ENCODE measurements at regions not wholly inside any gene's neighbourhood (a gene's known extent, or its start where the extent isn't known, plus 50 kb on each side); places are given as distances from the start of the nearest gene placed in this dataset.

DNA sequence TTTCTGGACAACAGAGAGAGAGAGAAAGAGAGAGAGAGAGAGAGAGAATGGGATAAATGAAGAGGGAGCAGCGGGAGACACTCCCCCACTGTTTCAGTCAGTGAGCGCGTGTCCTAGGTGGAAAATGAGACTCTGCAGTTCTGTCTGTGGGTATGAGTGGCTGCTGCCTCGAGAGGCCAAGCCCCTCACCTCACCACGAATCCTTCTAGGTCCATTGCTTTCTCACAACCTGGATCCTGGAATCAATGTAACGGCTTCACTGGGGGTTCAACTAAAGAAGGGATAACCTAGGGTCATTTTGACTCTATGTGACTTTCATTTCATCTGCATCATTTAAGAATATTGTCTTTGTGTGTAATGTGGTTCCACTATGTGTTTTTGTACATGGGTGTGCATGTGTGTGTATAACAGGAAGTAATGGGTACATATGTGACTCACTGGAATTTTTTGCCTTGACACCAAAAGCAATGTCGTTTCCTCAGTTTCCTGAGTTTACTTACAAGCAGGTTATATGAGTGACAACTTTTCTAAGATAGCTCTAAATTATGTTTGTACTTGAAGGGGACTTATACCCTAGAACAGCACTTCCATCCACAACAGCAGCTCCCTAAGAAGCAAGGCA, 221.4 kb upstream of the TRIB2 start:
- H3K27me3 ChIP-seq (ENCODE audit: control insufficient read depth, insufficient read depth) = no peaks in the 10 kb centered on the region
- no peak overlapping the region for H3K27ac ChIP-seq (ENCODE audit: low read length)
- no peak overlapping the region for H3K4me3 ChIP-seq (ENCODE audit: low read length)
- peaks cover 3% of the 10 kb centered on the region for H3K4me1 ChIP-seq (ENCODE audit: control insufficient read depth, insufficient read depth, low read length)
- H3K9me3 ChIP-seq (ENCODE audit: control insufficient read depth, low read length) = no peaks in the 10 kb centered on the region
- DNase-seq (no peak), ATAC-seq (no peak)
- 86% methylated on average over 7 of the region's 7 CpGs for WGBS
- intact Hi-C loops (cut with DNase I) = no loop called here

DNA sequence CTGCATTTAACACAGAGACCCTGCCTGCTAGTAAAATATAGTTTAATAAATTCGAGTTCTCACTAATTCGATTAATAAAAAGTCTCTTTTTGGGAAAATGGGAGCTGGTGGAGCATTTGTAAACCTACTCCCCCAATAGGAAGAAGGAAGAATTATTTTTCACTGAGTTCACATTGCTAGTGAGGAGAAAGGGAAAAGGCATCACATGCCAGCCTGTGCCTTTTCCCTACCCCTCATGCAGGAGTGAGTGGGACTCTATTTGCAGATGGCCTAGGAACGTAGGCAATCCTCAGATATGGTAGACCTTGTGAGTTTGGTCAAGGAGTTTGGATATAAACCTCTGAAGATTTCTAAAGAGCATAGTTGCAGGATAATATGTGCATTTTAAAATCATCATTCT, 218.4 kb upstream of the TRIB2 start:
- 78% methylated on average over 3 of the region's 3 CpGs for WGBS
- Histone ChIP-seq H3K4me1 (ENCODE audit: control insufficient read depth, insufficient read depth, low read length) (peaks cover under 1% of the 10 kb centered on the region), H3K9me3 (ENCODE audit: control insufficient read depth, low read length) (no peaks in the 10 kb centered on the region), H3K27me3 (ENCODE audit: control insufficient read depth, insufficient read depth) (no peaks in the 10 kb centered on the region), H3K27ac (ENCODE audit: low read length) (no peak overlapping the region), H3K4me3 (ENCODE audit: low read length) (no peak overlapping the region)
- intact Hi-C loops (cut with DNase I) = no loop called here
- ATAC-seq (no peak), DNase-seq (no peak)

DNA sequence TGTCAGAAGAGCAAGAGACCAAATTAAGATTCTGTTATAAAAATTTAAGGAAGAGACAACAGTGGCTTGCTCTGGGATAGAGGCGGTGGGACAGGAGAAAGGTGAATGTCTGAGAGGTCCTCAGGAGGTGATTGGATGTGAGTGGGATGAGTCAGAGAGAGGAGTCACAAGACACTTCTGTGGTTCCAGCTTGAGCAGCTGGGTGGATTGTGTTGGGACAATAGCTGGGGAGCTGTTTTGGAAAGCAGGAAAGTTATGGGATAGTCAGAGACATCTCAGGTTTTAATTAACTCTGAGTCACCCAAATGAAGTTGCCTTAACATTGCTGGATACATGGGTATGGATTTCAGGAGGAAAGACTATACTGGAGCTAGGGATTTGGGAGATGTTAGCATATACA, 218.0 kb upstream of the TRIB2 start:
- ATAC-seq (no peak), DNase-seq (no peak)
- intact Hi-C loops (cut with DNase I) = no loop called here
- Histone ChIP-seq H3K4me3 (ENCODE audit: low read length) (no peak overlapping the region), H3K27me3 (ENCODE audit: control insufficient read depth, insufficient read depth) (no peaks in the 10 kb centered on the region), H3K27ac (ENCODE audit: low read length) (no peak overlapping the region), H3K9me3 (ENCODE audit: control insufficient read depth, low read length) (no peaks in the 10 kb centered on the region), H3K4me1 (ENCODE audit: control insufficient read depth, insufficient read depth, low read length) (no peaks in the 10 kb centered on the region)
- 100% methylated on average over 1 of the region's 1 CpG for WGBS

DNA sequence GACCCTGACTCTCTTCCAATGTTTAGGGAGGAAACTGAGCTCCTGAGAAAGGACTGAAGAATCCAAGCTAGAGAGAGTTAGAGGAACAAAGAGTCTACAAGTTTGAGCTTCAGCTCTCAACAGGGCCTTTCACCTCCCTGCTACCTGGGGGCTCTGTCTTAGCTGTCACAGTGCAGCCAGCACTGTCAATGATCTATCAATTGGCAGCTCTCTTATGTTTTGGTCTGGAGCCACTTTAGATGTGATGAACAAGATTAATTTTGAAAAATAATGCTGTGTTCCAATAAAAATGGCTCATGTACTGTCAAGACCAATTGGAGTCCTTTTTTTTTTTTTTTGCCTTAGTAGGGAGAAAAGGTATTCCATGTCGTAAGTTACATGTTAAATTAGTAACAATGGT, 215.8 kb upstream of the TRIB2 start:
- Histone ChIP-seq H3K4me1 (ENCODE audit: control insufficient read depth, insufficient read depth, low read length) (no peaks in the 10 kb centered on the region), H3K27ac (ENCODE audit: low read length) (peak overlapping the region; percentile 84), H3K27me3 (ENCODE audit: control insufficient read depth, insufficient read depth) (no peaks in the 10 kb centered on the region), H3K4me3 (ENCODE audit: low read length) (no peak overlapping the region), H3K9me3 (ENCODE audit: control insufficient read depth, low read length) (no peaks in the 10 kb centered on the region)
- intact Hi-C loops (cut with DNase I) = no loop called here
- no peak for ATAC-seq
- no peak for DNase-seq
- WGBS = 81% methylated on average over 1 of the region's 1 CpG

DNA sequence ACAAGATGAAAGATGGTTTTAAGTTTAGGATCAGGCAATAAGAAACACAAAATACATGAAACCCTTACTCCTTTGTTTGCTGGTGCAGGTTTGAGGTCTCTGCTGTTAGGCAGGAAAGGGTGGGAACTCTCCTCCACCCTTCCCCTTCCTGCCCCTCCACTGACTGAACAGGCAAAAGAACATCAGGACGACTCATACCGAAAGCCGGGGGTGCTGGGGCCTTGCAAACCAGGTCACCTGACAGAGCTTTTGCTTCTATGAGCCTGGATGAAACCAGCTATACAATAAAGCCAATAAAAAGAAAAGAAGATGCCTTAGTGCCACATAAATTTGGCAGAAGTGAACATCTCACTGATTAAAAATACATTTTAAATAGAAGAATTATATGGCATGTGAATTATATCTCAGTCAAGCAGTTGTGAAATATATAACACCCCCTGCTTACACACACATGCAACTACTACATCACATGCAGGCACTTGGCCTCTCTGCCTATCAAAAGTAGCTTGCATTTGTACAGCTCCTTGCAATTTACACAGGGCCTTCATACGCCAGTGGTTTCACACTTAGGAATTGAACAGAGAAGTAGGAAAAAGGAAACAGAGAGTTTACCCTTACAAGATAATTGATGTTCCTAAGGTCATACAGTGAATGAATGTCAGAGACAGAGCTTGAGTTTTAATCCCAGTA, 215.1 kb upstream of the TRIB2 start:
- Histone ChIP-seq H3K4me3 (ENCODE audit: low read length) (no peak overlapping the region), H3K27me3 (ENCODE audit: control insufficient read depth, insufficient read depth) (no peaks in the 10 kb centered on the region), H3K9me3 (ENCODE audit: control insufficient read depth, low read length) (no peaks in the 10 kb centered on the region), H3K4me1 (ENCODE audit: control insufficient read depth, insufficient read depth, low read length) (no peaks in the 10 kb centered on the region), H3K27ac (ENCODE audit: low read length) (peak overlapping the region; percentile 72)
- DNase-seq (peak; percentile 68 to 79 (median 74)), ATAC-seq (peak; percentile 93 to 99)
- intact Hi-C loops (cut with DNase I) = no loop called here
- 49% methylated on average over 4 of the region's 4 CpGs for WGBS

DNA sequence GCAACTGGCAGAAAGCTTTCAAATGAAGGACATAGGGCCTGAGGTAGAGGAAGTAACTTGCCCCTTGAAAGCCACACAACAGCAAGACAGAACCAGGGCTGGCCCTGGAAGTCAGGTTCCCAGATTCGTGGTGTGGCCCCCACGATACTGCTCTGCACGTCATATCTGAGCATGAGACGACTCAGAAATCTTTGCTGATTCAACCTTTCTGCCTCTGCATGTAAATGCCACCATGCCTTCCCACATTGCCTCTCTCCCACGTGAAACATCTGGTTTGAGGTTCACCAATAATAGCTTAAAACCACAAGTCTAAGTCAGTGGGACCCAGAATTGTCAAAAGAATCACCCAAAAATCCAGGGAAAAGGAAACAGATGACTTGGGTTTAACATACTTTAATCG, 214.0 kb upstream of the TRIB2 start:
- Histone ChIP-seq H3K4me1 (ENCODE audit: control insufficient read depth, insufficient read depth, low read length) (no peaks in the 10 kb centered on the region), H3K27me3 (ENCODE audit: control insufficient read depth, insufficient read depth) (no peaks in the 10 kb centered on the region), H3K9me3 (ENCODE audit: control insufficient read depth, low read length) (no peaks in the 10 kb centered on the region), H3K27ac (ENCODE audit: low read length) (no peak overlapping the region), H3K4me3 (ENCODE audit: low read length) (no peak overlapping the region)
- 91% methylated on average over 6 of the region's 6 CpGs for WGBS
- DNase-seq = no peak
- no peak for ATAC-seq
- intact Hi-C loops (cut with DNase I) = no loop called here

DNA sequence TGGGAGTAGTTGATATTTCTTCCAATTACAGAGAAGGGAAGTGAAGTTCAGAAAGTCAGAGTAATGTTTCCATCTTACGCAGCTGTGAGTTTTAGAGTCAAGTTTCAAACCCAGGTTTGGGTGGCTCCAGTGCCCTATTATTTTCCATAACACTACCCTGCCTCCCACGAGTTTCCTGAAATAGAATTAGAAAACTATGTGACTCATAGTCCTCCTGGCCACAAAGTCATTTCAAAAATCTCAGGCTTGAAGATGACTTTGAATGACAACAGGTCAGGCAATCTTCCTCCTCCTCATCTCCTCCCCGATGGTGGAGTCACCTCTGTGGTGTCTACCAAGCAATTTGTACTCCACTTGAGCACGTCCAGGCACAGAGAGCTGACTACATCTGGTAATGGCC, 212.3 kb upstream of the TRIB2 start:
- DNase-seq (no peak), ATAC-seq (no peak)
- no peaks in the 10 kb centered on the region for H3K4me1 ChIP-seq (ENCODE audit: control insufficient read depth, insufficient read depth, low read length)
- WGBS = 76% methylated on average over 4 of the region's 4 CpGs
- intact Hi-C loops (cut with DNase I) = no loop called here
- no peaks in the 10 kb centered on the region for H3K27me3 ChIP-seq (ENCODE audit: control insufficient read depth, insufficient read depth)
- no peak overlapping the region for H3K4me3 ChIP-seq (ENCODE audit: low read length)
- no peaks in the 10 kb centered on the region for H3K9me3 ChIP-seq (ENCODE audit: control insufficient read depth, low read length)
- H3K27ac ChIP-seq (ENCODE audit: low read length) = no peak overlapping the region

DNA sequence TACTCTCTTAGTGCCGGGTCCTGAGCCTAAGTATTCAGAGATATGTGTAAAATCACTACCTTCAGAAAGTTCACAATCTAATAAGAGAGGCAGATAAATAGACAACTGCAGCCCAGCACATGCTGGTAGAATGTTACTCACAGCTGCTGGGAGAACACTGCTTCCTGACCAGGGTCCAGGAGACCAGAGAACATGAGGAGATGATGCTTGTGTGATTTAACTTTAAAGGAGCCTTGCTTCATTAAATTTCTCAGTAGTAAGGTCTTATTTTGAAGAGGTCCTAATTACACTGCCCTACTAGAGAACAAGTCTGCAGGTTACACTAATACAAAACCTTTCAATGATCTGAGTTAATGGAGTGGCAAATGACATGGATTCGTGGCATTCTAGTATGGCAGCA, 209.9 kb upstream of the TRIB2 start:
- H3K4me1 ChIP-seq (ENCODE audit: control insufficient read depth, insufficient read depth, low read length) = no peaks in the 10 kb centered on the region
- intact Hi-C loops (cut with DNase I) = no loop called here
- no peak overlapping the region for H3K4me3 ChIP-seq (ENCODE audit: low read length)
- H3K9me3 ChIP-seq (ENCODE audit: control insufficient read depth, low read length) = no peaks in the 10 kb centered on the region
- no peaks in the 10 kb centered on the region for H3K27me3 ChIP-seq (ENCODE audit: control insufficient read depth, insufficient read depth)
- WGBS = 91% methylated on average over 2 of the region's 2 CpGs
- DNase-seq (no peak), ATAC-seq (no peak)
- no peak overlapping the region for H3K27ac ChIP-seq (ENCODE audit: low read length)

DNA sequence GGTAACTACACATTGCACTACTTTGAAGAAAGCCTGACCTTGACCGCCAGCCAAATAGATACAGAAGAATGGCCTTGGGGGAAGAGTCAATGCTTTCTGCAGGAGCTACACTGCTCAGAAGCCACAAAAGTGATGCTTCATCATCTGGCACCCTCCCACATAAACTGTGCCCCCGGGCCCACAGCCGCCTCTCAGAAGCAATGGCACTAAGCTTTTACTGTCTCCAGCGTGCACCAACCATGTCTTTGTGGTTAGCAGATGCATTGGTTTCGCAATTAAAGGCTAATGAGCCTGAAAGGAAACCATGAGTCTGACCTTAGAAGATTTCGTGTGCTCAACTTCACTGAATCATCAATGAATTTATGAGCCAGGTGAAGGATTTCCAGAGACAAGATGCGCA, 209.4 kb upstream of the TRIB2 start:
- whole genome bisulfite sequencing = 83% methylated on average over 7 of the region's 7 CpGs
- DNase-seq = no peak
- H3K9me3 ChIP-seq (ENCODE audit: control insufficient read depth, low read length) = no peaks in the 10 kb centered on the region
- no peaks in the 10 kb centered on the region for H3K27me3 ChIP-seq (ENCODE audit: control insufficient read depth, insufficient read depth)
- no peak for ATAC-seq
- H3K27ac ChIP-seq (ENCODE audit: low read length) = no peak overlapping the region
- H3K4me1 ChIP-seq (ENCODE audit: control insufficient read depth, insufficient read depth, low read length) = no peaks in the 10 kb centered on the region
- H3K4me3 ChIP-seq (ENCODE audit: low read length) = no peak overlapping the region
- intact Hi-C loops (cut with DNase I) = no loop called here

DNA sequence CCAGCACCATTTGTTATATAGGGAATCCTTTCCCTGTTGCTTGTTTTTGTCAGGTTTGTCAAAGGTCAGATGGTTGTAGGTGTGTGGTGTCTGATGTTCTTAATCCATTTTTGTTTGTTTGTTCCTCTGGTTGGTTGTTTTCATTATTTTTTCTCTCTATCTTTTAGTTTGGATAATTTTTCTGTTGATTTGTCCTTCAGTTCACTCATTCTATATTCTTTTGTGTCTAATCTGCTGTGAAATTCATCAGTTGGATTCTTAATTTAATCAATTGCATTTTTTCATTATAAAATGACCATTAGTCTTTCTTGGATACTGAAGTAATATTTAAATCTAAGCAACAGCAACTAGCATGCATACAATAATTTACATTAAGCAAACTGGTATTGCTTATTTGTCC, 206.7 kb upstream of the TRIB2 start:
- intact Hi-C loops (cut with DNase I) = no loop called here
- ATAC-seq = no peak
- no peak for DNase-seq
- peaks cover 6% of the 10 kb centered on the region for H3K4me1 ChIP-seq (ENCODE audit: control insufficient read depth, insufficient read depth, low read length)
- no peaks in the 10 kb centered on the region for H3K27me3 ChIP-seq (ENCODE audit: control insufficient read depth, insufficient read depth)
- H3K27ac ChIP-seq (ENCODE audit: low read length) = no peak overlapping the region
- H3K4me3 ChIP-seq (ENCODE audit: low read length) = no peak overlapping the region
- H3K9me3 ChIP-seq (ENCODE audit: control insufficient read depth, low read length) = no peaks in the 10 kb centered on the region

DNA sequence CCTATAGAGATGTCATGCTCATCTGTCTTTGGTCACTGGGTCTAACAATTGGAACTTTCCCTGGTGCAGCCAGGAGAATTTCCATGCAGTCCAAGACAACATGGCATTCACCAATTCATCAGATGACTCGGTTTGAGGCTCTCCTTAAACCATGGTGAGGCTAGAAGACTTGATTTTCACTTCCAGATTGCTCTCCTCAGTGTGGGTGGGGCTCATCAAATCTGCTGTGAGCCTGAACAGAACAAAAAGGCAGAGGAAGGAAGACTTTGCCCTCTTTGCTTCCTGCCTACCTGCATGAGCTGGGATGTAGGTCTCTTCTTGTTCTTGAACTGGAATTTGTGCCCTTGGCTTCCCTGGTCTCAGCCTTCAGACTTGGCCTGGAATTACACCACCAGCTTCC, 203.4 kb upstream of the TRIB2 start:
- WGBS = 88% methylated on average over 1 of the region's 1 CpG
- Histone ChIP-seq H3K27ac (ENCODE audit: low read length) (no peak overlapping the region), H3K4me1 (ENCODE audit: control insufficient read depth, insufficient read depth, low read length) (peaks cover 6% of the 10 kb centered on the region), H3K9me3 (ENCODE audit: control insufficient read depth, low read length) (no peaks in the 10 kb centered on the region), H3K4me3 (ENCODE audit: low read length) (no peak overlapping the region), H3K27me3 (ENCODE audit: control insufficient read depth, insufficient read depth) (no peaks in the 10 kb centered on the region)
- intact Hi-C loops (cut with DNase I) = no loop called here
- DNase-seq (no peak), ATAC-seq (no peak)

DNA sequence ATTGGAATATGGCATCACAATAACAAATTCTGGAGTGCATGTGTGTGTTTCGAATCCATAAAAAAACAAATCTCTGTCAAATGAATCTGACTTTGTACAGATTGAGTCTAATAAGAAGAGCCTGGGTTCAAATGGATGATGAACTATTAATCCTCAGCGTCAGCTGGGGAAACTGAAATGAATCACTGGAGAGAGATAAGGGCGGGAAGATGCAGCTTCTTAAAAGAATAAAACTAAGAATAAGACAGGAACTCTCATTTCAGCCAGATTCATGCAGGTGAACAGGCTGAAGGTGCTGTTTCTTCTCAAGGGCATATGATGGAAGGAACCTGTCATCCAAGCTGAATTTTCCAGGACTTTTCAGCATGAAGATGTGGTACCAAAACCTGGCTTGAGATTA, 202.6 kb upstream of the TRIB2 start:
- Histone ChIP-seq H3K4me1 (ENCODE audit: control insufficient read depth, insufficient read depth, low read length) (peaks cover 6% of the 10 kb centered on the region), H3K4me3 (ENCODE audit: low read length) (no peak overlapping the region), H3K9me3 (ENCODE audit: control insufficient read depth, low read length) (no peaks in the 10 kb centered on the region), H3K27me3 (ENCODE audit: control insufficient read depth, insufficient read depth) (no peaks in the 10 kb centered on the region), H3K27ac (ENCODE audit: low read length) (no peak overlapping the region)
- WGBS = 82% methylated on average over 3 of the region's 3 CpGs
- no peak for DNase-seq
- intact Hi-C loops (cut with DNase I) = no loop called here
- no peak for ATAC-seq
